GM12872 (cell line): ENCODE measurements at regions not wholly inside any gene's neighbourhood (a gene's known extent, or its start where the extent isn't known, plus 50 kb on each side); places are given as distances from the start of the nearest gene placed in this dataset.

ENCODE experiments used
- TF ChIP-seq, protein P1 (sequence below): IDR thresholded peaks from 3 replicates; pipeline ENCODE4 v1.5.1; 2011; ENCODE audit warnings: low read depth, mild to moderate bottlenecking, low read length, moderate library complexity; ENCODE audit not compliant: insufficient read depth

DNA sequence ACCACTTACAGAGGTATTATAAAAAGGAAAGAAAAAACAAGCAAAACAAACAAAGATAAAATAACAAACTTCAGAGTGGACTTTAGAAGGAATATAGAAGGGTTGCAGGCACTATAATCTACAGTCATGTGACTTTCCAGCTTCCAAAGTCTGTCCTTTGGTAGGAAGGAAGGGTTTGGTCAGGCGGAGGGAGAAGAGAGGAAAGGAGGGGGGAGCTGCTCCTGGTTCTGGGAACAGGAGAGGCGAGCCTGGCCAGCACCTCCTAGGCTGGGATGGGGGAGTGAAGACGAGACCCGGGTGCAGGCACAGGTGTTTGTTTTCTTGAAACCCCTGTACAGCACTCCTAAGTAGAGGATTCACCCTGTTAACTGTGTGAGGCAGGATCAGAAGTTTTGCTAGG lies 53.8 kb upstream of the GATA6 start:
- TF ChIP-seq, protein P1, sequence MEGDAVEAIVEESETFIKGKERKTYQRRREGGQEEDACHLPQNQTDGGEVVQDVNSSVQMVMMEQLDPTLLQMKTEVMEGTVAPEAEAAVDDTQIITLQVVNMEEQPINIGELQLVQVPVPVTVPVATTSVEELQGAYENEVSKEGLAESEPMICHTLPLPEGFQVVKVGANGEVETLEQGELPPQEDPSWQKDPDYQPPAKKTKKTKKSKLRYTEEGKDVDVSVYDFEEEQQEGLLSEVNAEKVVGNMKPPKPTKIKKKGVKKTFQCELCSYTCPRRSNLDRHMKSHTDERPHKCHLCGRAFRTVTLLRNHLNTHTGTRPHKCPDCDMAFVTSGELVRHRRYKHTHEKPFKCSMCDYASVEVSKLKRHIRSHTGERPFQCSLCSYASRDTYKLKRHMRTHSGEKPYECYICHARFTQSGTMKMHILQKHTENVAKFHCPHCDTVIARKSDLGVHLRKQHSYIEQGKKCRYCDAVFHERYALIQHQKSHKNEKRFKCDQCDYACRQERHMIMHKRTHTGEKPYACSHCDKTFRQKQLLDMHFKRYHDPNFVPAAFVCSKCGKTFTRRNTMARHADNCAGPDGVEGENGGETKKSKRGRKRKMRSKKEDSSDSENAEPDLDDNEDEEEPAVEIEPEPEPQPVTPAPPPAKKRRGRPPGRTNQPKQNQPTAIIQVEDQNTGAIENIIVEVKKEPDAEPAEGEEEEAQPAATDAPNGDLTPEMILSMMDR: no peak
